ENCODE measurements at regions not wholly inside any gene's neighbourhood (a gene's known extent, or its start where the extent isn't known, plus 50 kb on each side); places are given as distances from the start of the nearest gene placed in this dataset.

- Mint-ChIP-seq H3K27me3 (ENCODE audit: low read depth) (no peaks in the 10 kb centered on the region), H3K36me3 (no peaks in the 10 kb centered on the region), H3K4me1 (peaks cover 9% of the 10 kb centered on the region), H3K9me3 (no peaks in the 10 kb centered on the region), H3K27ac (no peak overlapping the region), H3K4me3 (no peak overlapping the region)
- no peak for TF ChIP-seq CTCF (IDR thresholded peaks at IDR 0.05; ENCODE audit: unreplicated experiment)
- no peak for DNase-seq (ENCODE audit: low spot score in 2 of 2, unreplicated experiment in 2 of 2)
Measured at GRCh38 chr1:213330281-213330680, 279.2 kb downstream of the RPS6KC1 start.

DNA sequence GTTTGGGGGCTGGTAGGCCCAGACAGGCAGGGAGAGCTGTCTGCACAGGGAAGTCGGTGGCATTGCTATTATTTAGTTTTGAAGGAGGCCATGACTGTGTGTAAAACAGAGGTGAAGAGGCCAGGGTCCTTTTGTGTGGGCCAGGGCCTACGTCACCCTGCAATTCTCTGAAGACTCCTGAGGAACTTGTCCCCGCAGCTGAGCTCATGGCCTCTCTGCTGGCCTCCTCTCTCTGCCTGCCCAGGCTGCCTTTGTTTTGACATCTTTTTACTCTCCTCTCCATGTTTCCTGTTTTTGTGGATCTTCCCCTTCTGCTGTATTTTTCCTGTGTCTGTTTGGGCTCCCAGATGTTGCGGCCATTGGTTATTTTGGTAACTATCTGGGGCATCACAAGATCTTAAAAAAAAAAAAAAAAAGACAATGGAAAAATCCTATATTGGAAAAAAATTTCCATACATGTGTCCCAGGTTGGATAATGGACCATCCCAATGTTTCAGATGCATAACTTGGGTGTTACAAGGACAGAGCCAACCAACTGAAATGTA, 280.7 kb downstream of the RPS6KC1 start:
- no peak overlapping the region for H3K27ac Mint-ChIP-seq
- DNase-seq (ENCODE audit: low spot score in 2 of 2, unreplicated experiment in 2 of 2): no peak
- no peaks in the 10 kb centered on the region for H3K36me3 Mint-ChIP-seq
- peaks cover 7% of the 10 kb centered on the region for H3K4me1 Mint-ChIP-seq
- no peak overlapping the region for H3K4me3 Mint-ChIP-seq
- no peak for TF ChIP-seq CTCF (IDR thresholded peaks at IDR 0.05; ENCODE audit: unreplicated experiment)
- H3K27me3 Mint-ChIP-seq (ENCODE audit: low read depth): no peaks in the 10 kb centered on the region
- no peaks in the 10 kb centered on the region for H3K9me3 Mint-ChIP-seq

GRCh38 chr1:213332491-213332890, 281.4 kb downstream of the RPS6KC1 start:
- H3K27me3 Mint-ChIP-seq (ENCODE audit: low read depth): no peaks in the 10 kb centered on the region
- no peaks in the 10 kb centered on the region for H3K9me3 Mint-ChIP-seq
- H3K4me3 Mint-ChIP-seq: no peak overlapping the region
- no peak for DNase-seq (ENCODE audit: low spot score in 2 of 2, unreplicated experiment in 2 of 2)
- H3K4me1 Mint-ChIP-seq: peaks cover under 1% of the 10 kb centered on the region
- TF ChIP-seq CTCF (IDR thresholded peaks at IDR 0.05; ENCODE audit: unreplicated experiment): no peak
- H3K27ac Mint-ChIP-seq: no peak overlapping the region
- H3K36me3 Mint-ChIP-seq: no peaks in the 10 kb centered on the region

- H3K4me3 Mint-ChIP-seq: no peak overlapping the region
- TF ChIP-seq CTCF (IDR thresholded peaks at IDR 0.05; ENCODE audit: unreplicated experiment): no peak
- H3K36me3 Mint-ChIP-seq: no peaks in the 10 kb centered on the region
- no peaks in the 10 kb centered on the region for H3K27me3 Mint-ChIP-seq (ENCODE audit: low read depth)
- H3K27ac Mint-ChIP-seq: no peak overlapping the region
- no peaks in the 10 kb centered on the region for H3K9me3 Mint-ChIP-seq
- DNase-seq (ENCODE audit: low spot score in 2 of 2, unreplicated experiment in 2 of 2): no peak
- no peaks in the 10 kb centered on the region for H3K4me1 Mint-ChIP-seq
Measured at GRCh38 chr1:213333121-213333520, 282.1 kb downstream of the RPS6KC1 start.

DNA sequence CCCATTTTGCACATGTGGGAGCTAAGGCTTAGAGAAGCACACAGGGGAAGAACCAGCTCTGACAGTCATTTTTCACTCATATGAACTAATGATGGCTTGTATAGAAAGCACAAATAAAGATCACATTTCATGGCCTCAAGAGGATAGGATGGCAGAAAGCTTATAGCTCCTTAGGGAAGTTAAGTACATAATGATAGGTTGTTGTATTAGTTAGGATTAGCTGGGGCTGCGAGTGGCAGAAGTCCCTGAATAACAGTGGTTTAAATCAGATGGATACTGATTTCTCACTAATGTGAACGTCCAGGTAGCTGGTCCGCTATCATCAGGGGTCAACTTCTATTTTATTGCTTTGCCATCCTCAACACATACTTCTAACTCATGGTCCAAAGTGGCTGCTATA, 284.0 kb downstream of the RPS6KC1 start:
- no peak for DNase-seq (ENCODE audit: low spot score in 2 of 2, unreplicated experiment in 2 of 2)
- H3K27ac Mint-ChIP-seq: no peak overlapping the region
- no peak for TF ChIP-seq CTCF (IDR thresholded peaks at IDR 0.05; ENCODE audit: unreplicated experiment)
- no peaks in the 10 kb centered on the region for H3K27me3 Mint-ChIP-seq (ENCODE audit: low read depth)
- no peak overlapping the region for H3K4me3 Mint-ChIP-seq
- no peaks in the 10 kb centered on the region for H3K9me3 Mint-ChIP-seq
- no peaks in the 10 kb centered on the region for H3K36me3 Mint-ChIP-seq
- no peaks in the 10 kb centered on the region for H3K4me1 Mint-ChIP-seq

All from mesothelial cell of epicardium (in vitro differentiated cells).